ENCODE measurements at regions not wholly inside any gene's neighbourhood (a gene's known extent, or its start where the extent isn't known, plus 50 kb on each side); places are given as distances from the start of the nearest gene placed in this dataset.
"Not testable (repeated sequence)": the region's sequence is repeated elsewhere in the genome, so short reads cannot be mapped to it uniquely, and the experiment has no call there.

DNA sequence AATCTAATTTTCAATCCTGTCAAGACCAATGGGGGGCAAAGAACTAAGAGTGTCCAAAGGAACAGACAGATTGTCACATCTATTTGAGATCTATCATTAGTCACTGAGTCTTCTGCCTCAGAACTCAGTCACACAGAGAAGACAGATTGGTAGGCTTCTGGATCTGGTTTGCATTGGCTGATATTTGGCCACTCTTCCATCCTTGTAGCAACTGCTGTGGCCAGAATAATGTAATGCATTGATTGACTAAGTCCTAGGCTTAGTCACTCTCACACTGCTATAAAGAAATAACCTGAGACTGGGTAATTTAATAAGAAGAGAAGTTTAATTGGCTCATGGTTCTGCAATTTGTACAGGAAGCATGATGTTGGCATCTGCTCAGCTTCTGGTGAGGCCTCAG lies 458.5 kb downstream of the ACTL7B start:
- H3K9me3 ChIP-seq (ENCODE audit: control insufficient read depth in 3 of 3, low read length in 3 of 3) = peaks cover 0 to 4% (median 0%) of the 10 kb centered on the region in 3 donors
- H3K27ac ChIP-seq (ENCODE audit: low read depth, low read length) = no peak overlapping the region
- H3K9ac ChIP-seq (ENCODE audit: low read depth in 1 of 3, low read length in 3 of 3) = no peak overlapping the region
- H3K4me3 ChIP-seq (ENCODE audit: low read length in 3 of 3) = no peak overlapping the region
- no peaks in the 10 kb centered on the region for H3K36me3 ChIP-seq (ENCODE audit: control insufficient read depth in 3 of 3, insufficient read depth in 3 of 3, low read length in 3 of 3)
- H3K27me3 ChIP-seq (ENCODE audit: control insufficient read depth in 3 of 3, insufficient read depth in 3 of 3, low read length in 3 of 3) = no peaks in the 10 kb centered on the region
- no peaks in the 10 kb centered on the region for H3K4me1 ChIP-seq (ENCODE audit: control insufficient read depth in 3 of 3, insufficient read depth in 3 of 3, low read length in 3 of 3)

DNA sequence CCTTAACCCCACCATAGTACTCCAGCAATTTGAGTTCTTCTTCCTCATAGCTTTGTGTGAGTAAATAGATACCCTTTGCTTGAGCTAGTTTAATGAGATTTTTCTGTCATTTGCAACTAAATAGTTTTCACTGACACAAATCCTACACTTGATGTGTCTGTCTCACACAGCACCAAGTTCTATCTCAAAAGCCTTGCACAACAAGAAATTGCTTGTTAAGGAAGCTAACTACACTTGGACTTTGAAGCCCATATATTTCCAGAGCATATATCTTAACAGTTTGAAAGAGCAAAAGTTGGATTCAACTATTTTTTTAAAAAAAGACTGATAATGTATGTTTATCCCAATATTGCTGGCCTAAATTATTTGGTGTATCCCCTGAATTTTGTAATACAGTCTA lies 459.2 kb downstream of the ACTL7B start:
- H3K9ac ChIP-seq (ENCODE audit: low read depth in 1 of 3, low read length in 3 of 3) = no peak overlapping the region
- H3K36me3 ChIP-seq (ENCODE audit: control insufficient read depth in 3 of 3, insufficient read depth in 3 of 3, low read length in 3 of 3) = no peaks in the 10 kb centered on the region
- H3K9me3 ChIP-seq (ENCODE audit: control insufficient read depth in 3 of 3, low read length in 3 of 3) = peaks cover 0 to 4% (median 0%) of the 10 kb centered on the region in 3 donors
- H3K4me3 ChIP-seq (ENCODE audit: low read length in 3 of 3) = no peak overlapping the region
- H3K27me3 ChIP-seq (ENCODE audit: control insufficient read depth in 3 of 3, insufficient read depth in 3 of 3, low read length in 3 of 3) = no peaks in the 10 kb centered on the region
- H3K27ac ChIP-seq (ENCODE audit: low read depth, low read length) = no peak overlapping the region
- no peaks in the 10 kb centered on the region for H3K4me1 ChIP-seq (ENCODE audit: control insufficient read depth in 3 of 3, insufficient read depth in 3 of 3, low read length in 3 of 3)

DNA sequence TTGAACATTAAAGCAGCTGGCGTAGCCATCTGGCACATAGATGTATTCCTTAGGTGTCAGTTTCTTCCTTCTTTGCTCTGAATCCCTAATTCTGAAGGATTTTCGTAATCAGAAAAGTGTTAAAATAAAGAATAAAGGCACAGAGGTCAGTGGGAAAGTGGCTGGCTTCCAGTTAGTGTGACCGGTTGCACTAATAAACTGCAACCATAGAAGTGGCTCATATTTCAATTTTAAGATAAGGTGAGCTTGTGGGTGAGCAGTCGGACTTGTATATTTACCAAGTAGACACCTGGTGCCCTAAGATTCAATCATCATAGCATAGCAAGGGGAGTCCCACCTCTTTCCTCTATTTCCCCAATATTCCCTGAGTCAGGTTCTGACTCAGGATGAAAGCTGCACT lies 459.6 kb downstream of the ACTL7B start:
- Histone ChIP-seq H3K27ac (ENCODE audit: low read depth, low read length) (no peak overlapping the region), H3K9ac (ENCODE audit: low read depth in 1 of 3, low read length in 3 of 3) (no peak overlapping the region), H3K36me3 (ENCODE audit: control insufficient read depth in 3 of 3, insufficient read depth in 3 of 3, low read length in 3 of 3) (no peaks in the 10 kb centered on the region), H3K4me1 (ENCODE audit: control insufficient read depth in 3 of 3, insufficient read depth in 3 of 3, low read length in 3 of 3) (no peaks in the 10 kb centered on the region), H3K9me3 (ENCODE audit: control insufficient read depth in 3 of 3, low read length in 3 of 3) (peaks cover 0 to 4% (median 0%) of the 10 kb centered on the region in 3 donors), H3K4me3 (ENCODE audit: low read length in 3 of 3) (no peak overlapping the region), H3K27me3 (ENCODE audit: control insufficient read depth in 3 of 3, insufficient read depth in 3 of 3, low read length in 3 of 3) (no peaks in the 10 kb centered on the region)

DNA sequence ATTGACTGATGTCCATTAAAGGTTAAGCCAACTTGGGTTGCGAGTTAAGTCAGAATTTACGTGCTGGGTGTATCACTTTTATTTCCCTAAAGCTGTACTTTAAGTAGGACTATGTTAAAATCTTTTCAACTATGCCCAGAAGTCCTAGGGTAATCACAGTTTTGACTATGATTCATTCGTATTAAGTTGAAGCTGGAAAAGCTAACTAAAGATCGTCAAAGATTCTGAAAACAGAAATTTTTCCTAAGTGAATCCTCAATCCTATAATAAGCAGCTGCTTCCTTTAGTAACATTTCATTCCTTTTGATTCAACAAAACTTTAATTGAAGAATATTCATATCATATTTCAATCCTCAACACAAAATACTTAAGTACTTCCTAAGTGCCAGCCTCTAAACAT lies 460.4 kb downstream of the ACTL7B start:
- Histone ChIP-seq H3K9ac (ENCODE audit: low read depth in 1 of 3, low read length in 3 of 3) (no peak overlapping the region), H3K9me3 (ENCODE audit: control insufficient read depth in 3 of 3, low read length in 3 of 3) (peaks cover 0 to 4% (median 0%) of the 10 kb centered on the region in 3 donors), H3K4me3 (ENCODE audit: low read length in 3 of 3) (no peak overlapping the region), H3K27ac (ENCODE audit: low read depth, low read length) (no peak overlapping the region), H3K4me1 (ENCODE audit: control insufficient read depth in 3 of 3, insufficient read depth in 3 of 3, low read length in 3 of 3) (no peaks in the 10 kb centered on the region), H3K36me3 (ENCODE audit: control insufficient read depth in 3 of 3, insufficient read depth in 3 of 3, low read length in 3 of 3) (no peaks in the 10 kb centered on the region), H3K27me3 (ENCODE audit: control insufficient read depth in 3 of 3, insufficient read depth in 3 of 3, low read length in 3 of 3) (no peaks in the 10 kb centered on the region)

DNA sequence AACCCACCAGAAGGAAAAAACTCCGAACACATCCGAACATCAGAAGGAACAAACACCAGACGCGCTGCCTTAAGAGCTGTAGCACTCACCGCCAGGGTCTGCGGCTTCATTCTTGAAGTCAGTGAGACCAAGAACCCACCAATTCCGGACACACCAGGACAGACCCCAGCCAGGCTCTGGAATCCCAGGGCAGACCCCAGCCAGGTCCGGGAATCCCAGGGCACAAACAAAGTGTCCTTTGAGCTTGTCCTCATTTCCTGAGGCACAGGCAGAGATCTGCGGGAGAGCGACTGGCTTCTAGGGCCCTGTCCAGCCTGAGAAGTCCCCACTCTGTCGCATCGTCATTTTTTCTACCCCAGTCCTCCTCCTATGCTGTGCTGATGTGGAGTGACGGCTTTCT lies 461.1 kb downstream of the ACTL7B start:
- H3K36me3 ChIP-seq (ENCODE audit: control insufficient read depth in 3 of 3, insufficient read depth in 3 of 3, low read length in 3 of 3) = no peaks in the 10 kb centered on the region
- no peak overlapping the region for H3K4me3 ChIP-seq (ENCODE audit: low read length in 3 of 3)
- H3K4me1 ChIP-seq (ENCODE audit: control insufficient read depth in 3 of 3, insufficient read depth in 3 of 3, low read length in 3 of 3) = no peaks in the 10 kb centered on the region
- H3K9ac ChIP-seq (ENCODE audit: low read depth in 1 of 3, low read length in 3 of 3) = no peak overlapping the region
- H3K9me3 ChIP-seq (ENCODE audit: control insufficient read depth in 3 of 3, low read length in 3 of 3) = peaks cover 0 to 4% (median 0%) of the 10 kb centered on the region in 3 donors
- H3K27ac ChIP-seq (ENCODE audit: low read depth, low read length) = no peak overlapping the region
- no peaks in the 10 kb centered on the region for H3K27me3 ChIP-seq (ENCODE audit: control insufficient read depth in 3 of 3, insufficient read depth in 3 of 3, low read length in 3 of 3)

DNA sequence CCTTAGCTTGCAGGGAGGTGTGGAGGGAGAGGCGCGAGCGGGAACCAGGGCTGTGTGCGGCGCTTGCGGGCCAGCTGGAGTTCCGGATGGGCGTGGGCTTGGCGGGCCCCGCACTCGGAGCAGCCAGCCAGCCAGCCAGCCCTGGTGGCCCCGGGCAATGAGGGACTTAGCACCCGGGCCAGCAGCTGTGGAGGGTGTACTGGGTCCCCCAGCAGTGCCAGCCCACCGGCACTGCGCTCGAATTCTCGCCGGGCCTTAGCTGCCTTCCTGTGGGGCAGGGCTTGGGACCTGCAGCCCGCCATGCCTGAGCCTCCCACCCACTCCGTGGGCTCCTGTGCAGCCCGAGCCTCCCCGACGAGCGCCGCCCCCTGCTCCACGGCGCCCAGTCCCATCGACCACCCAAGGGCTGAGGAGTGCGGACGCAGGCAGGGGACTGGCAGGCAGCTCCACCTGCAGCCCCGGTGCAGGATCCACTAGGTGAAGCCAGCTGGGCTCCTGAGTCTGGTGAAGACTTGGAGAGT lies 462.2 kb downstream of the ACTL7B start:
- not testable (repeated sequence) for H3K36me3 ChIP-seq (ENCODE audit: control insufficient read depth in 3 of 3, insufficient read depth in 3 of 3, low read length in 3 of 3); H3K4me1 ChIP-seq (ENCODE audit: control insufficient read depth in 3 of 3, insufficient read depth in 3 of 3, low read length in 3 of 3); H3K27me3 ChIP-seq (ENCODE audit: control insufficient read depth in 3 of 3, insufficient read depth in 3 of 3, low read length in 3 of 3); H3K9me3 ChIP-seq (ENCODE audit: control insufficient read depth in 3 of 3, low read length in 3 of 3); H3K4me3 ChIP-seq (ENCODE audit: low read length in 3 of 3); H3K27ac ChIP-seq (ENCODE audit: low read depth, low read length); H3K9ac ChIP-seq (ENCODE audit: low read depth in 1 of 3, low read length in 3 of 3)

DNA sequence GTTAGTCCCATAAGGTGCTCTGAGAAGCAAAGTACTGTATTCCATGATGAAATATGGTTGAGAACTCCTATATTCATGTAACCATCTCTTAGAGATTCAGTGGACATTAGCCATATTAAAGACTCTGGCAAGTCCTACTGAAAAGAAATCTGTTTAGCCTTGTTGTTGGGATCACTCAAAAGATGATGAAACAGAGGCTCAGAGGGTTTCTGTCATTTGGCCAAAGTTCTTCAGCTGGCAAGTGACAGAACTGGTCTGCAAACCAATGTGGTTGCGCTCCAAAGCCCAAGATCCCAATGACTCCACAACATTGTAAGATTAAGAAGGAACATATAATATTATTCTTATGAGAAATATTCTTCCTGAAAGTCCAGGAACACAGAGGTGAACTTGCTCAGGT lies 462.9 kb downstream of the ACTL7B start:
- H3K36me3 ChIP-seq (ENCODE audit: control insufficient read depth in 3 of 3, insufficient read depth in 3 of 3, low read length in 3 of 3) = no peaks in the 10 kb centered on the region
- H3K9ac ChIP-seq (ENCODE audit: low read depth in 1 of 3, low read length in 3 of 3) = no peak overlapping the region
- no peaks in the 10 kb centered on the region for H3K4me1 ChIP-seq (ENCODE audit: control insufficient read depth in 3 of 3, insufficient read depth in 3 of 3, low read length in 3 of 3)
- no peaks in the 10 kb centered on the region for H3K27me3 ChIP-seq (ENCODE audit: control insufficient read depth in 3 of 3, insufficient read depth in 3 of 3, low read length in 3 of 3)
- peaks cover 0 to 4% (median 0%) of the 10 kb centered on the region in 3 donors for H3K9me3 ChIP-seq (ENCODE audit: control insufficient read depth in 3 of 3, low read length in 3 of 3)
- H3K4me3 ChIP-seq (ENCODE audit: low read length in 3 of 3) = no peak overlapping the region
- no peak overlapping the region for H3K27ac ChIP-seq (ENCODE audit: low read depth, low read length)

DNA sequence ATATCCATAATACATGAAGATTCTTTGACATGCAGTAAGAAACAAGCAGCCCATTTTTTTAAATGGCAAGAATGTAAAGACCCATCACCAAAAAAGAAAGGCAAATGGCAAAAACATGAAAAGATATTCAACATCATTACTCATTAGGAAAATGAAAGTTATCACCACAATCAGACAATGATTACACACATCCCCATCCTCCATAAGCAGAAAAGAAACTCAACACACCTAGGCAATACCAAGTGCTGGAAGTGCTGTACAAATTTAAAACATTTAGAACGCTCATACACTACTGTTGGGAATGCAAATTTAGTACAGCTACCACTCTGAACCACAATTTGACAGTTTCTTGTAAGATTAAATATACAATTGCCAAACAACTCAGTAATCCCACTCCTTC lies 466.7 kb downstream of the ACTL7B start:
- no peaks in the 10 kb centered on the region for H3K27me3 ChIP-seq (ENCODE audit: control insufficient read depth in 3 of 3, insufficient read depth in 3 of 3, low read length in 3 of 3)
- no peaks in the 10 kb centered on the region for H3K36me3 ChIP-seq (ENCODE audit: control insufficient read depth in 3 of 3, insufficient read depth in 3 of 3, low read length in 3 of 3)
- no peak overlapping the region for H3K27ac ChIP-seq (ENCODE audit: low read depth, low read length)
- no peaks in the 10 kb centered on the region for H3K4me1 ChIP-seq (ENCODE audit: control insufficient read depth in 3 of 3, insufficient read depth in 3 of 3, low read length in 3 of 3)
- no peaks in the 10 kb centered on the region for H3K9me3 ChIP-seq (ENCODE audit: control insufficient read depth in 3 of 3, low read length in 3 of 3)
- H3K4me3 ChIP-seq (ENCODE audit: low read length in 3 of 3) = no peak overlapping the region
- H3K9ac ChIP-seq (ENCODE audit: low read depth in 1 of 3, low read length in 3 of 3) = no peak overlapping the region

DNA sequence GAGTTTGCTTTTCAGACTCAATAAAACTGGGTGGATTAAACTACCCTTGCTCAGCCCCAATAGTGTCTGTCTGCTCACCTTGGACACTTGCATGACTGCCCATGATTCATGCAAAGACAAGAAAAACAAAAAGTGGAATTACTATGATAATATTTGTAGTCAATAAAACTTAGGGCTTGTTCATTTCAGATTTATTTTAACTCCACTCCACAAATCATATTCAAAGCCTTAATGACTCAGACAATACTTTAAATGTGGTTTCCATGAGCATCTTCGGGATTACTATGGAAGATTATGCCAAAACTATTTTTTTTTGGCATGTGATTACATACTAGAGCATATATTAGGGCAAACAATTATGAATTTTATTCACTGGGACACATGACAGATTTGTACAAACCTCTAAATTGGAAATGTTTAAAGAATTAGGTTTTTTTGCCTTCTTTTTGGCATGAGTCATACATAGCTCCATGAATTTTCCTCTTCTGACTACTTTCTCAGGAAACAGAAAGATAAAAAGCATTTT lies 468.9 kb downstream of the ACTL7B start:
- Histone ChIP-seq H3K4me1 (ENCODE audit: control insufficient read depth in 3 of 3, insufficient read depth in 3 of 3, low read length in 3 of 3) (no peaks in the 10 kb centered on the region), H3K36me3 (ENCODE audit: control insufficient read depth in 3 of 3, insufficient read depth in 3 of 3, low read length in 3 of 3) (no peaks in the 10 kb centered on the region), H3K27ac (ENCODE audit: low read depth, low read length) (no peak overlapping the region), H3K9me3 (ENCODE audit: control insufficient read depth in 3 of 3, low read length in 3 of 3) (no peaks in the 10 kb centered on the region), H3K4me3 (ENCODE audit: low read length in 3 of 3) (no peak overlapping the region), H3K27me3 (ENCODE audit: control insufficient read depth in 3 of 3, insufficient read depth in 3 of 3, low read length in 3 of 3) (no peaks in the 10 kb centered on the region), H3K9ac (ENCODE audit: low read depth in 1 of 3, low read length in 3 of 3) (no peak overlapping the region)

DNA sequence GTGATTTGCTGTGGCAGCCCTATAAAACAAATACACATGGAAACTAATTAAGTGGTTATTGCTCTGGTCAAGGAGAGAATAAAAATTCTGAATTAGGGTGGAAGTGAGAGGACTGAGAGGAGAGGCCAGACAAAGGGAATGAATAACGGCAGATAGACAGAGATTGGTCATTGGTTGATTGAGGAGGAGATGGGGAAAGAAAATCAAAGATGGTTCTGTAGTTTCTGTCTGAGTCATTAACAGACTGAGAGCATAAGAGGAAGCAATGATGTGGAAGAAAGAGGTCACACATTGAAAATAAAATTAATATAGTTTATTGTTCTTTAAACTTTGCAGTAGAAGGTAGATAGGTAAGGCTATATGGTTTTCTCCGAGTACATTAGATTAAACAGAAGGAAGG lies 469.8 kb downstream of the ACTL7B start:
- Histone ChIP-seq H3K27ac (ENCODE audit: low read depth, low read length) (no peak overlapping the region), H3K4me3 (ENCODE audit: low read length in 3 of 3) (no peak overlapping the region), H3K36me3 (ENCODE audit: control insufficient read depth in 3 of 3, insufficient read depth in 3 of 3, low read length in 3 of 3) (no peaks in the 10 kb centered on the region), H3K9me3 (ENCODE audit: control insufficient read depth in 3 of 3, low read length in 3 of 3) (no peaks in the 10 kb centered on the region), H3K4me1 (ENCODE audit: control insufficient read depth in 3 of 3, insufficient read depth in 3 of 3, low read length in 3 of 3) (no peaks in the 10 kb centered on the region), H3K9ac (ENCODE audit: low read depth in 1 of 3, low read length in 3 of 3) (no peak overlapping the region), H3K27me3 (ENCODE audit: control insufficient read depth in 3 of 3, insufficient read depth in 3 of 3, low read length in 3 of 3) (no peaks in the 10 kb centered on the region)
